ENCODE measurements at regions not wholly inside any gene's neighbourhood (a gene's known extent, or its start where the extent isn't known, plus 50 kb on each side); places are given as distances from the start of the nearest gene placed in this dataset.

DNA sequence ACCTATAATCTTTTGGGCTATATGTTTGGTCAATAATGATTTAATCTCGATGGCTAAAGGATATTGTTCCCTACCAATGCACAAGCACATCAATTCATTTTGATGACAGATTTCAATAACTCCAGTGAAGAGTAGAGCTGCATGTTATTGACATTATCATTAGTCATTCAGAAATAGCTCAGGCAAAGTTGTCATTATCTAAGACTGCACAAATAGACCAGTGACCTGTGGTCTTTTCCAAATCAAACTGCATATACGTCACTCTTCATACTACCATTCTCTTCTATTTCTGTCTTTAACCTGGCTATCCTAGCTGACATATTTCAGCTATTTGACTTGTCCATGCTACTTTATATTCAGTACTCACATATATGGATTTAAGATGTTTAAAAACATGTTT lies 1050.8 kb downstream of the C4orf33 start:
- Histone ChIP-seq H3K27me3 (replicated peaks; ENCODE audit: insufficient read depth) (no peaks in the 10 kb centered on the region), H3K4me3 (no peak overlapping the region), H3K9me3 (no peaks in the 10 kb centered on the region), H3K27ac (no peak overlapping the region), H3K36me3 (no peaks in the 10 kb centered on the region), H3K4me1 (ENCODE audit: control insufficient read depth in 1 of 2, low read depth in 2 of 2) (no peaks in the 10 kb centered on the region)
- TF ChIP-seq, protein P1, sequence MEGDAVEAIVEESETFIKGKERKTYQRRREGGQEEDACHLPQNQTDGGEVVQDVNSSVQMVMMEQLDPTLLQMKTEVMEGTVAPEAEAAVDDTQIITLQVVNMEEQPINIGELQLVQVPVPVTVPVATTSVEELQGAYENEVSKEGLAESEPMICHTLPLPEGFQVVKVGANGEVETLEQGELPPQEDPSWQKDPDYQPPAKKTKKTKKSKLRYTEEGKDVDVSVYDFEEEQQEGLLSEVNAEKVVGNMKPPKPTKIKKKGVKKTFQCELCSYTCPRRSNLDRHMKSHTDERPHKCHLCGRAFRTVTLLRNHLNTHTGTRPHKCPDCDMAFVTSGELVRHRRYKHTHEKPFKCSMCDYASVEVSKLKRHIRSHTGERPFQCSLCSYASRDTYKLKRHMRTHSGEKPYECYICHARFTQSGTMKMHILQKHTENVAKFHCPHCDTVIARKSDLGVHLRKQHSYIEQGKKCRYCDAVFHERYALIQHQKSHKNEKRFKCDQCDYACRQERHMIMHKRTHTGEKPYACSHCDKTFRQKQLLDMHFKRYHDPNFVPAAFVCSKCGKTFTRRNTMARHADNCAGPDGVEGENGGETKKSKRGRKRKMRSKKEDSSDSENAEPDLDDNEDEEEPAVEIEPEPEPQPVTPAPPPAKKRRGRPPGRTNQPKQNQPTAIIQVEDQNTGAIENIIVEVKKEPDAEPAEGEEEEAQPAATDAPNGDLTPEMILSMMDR (IDR thresholded peaks at IDR 0.05) = no peak
- ATAC-seq (ENCODE audit: insufficient number of reproducible peaks, low FRiP score, low read depth) (no peak), DNase-seq (ENCODE audit: low spot score) (no peak)

GRCh38 chr4:130147641-130148040 lies 1051.7 kb downstream of the C4orf33 start:
- TF ChIP-seq, protein P1 (IDR thresholded peaks at IDR 0.05) = no peak
- no peaks in the 10 kb centered on the region for H3K4me1 ChIP-seq (ENCODE audit: control insufficient read depth in 1 of 2, low read depth in 2 of 2)
- H3K36me3 ChIP-seq = no peaks in the 10 kb centered on the region
- DNase-seq (ENCODE audit: low spot score) (no peak), ATAC-seq (ENCODE audit: insufficient number of reproducible peaks, low FRiP score, low read depth) (no peak)
- H3K27me3 ChIP-seq (replicated peaks; ENCODE audit: insufficient read depth) = no peaks in the 10 kb centered on the region
- H3K9me3 ChIP-seq = no peaks in the 10 kb centered on the region
- H3K4me3 ChIP-seq = no peak overlapping the region
- no peak overlapping the region for H3K27ac ChIP-seq

DNA sequence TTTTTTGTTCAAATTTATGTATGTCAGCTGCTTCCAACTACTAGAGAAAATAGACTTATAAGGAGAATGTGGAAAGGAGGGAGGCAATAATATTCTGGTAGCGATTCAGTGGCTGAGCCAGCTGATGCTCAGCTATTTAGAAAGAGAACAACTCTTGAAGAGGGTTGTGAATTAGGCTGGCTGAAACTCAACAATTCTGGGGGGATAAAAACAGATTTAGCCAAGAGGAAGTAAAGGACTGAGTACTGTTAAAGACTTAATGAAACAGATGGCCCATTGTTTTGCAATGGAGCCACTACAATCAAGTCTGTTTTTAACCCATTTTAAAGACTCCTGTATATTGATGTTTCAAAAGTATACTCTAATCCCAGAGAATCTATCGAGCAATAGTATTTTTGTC lies 1058.9 kb downstream of the C4orf33 start:
- Histone ChIP-seq H3K27ac (no peak overlapping the region), H3K9me3 (no peaks in the 10 kb centered on the region), H3K36me3 (no peaks in the 10 kb centered on the region), H3K4me1 (ENCODE audit: control insufficient read depth in 1 of 2, low read depth in 2 of 2) (no peaks in the 10 kb centered on the region), H3K27me3 (replicated peaks; ENCODE audit: insufficient read depth) (no peaks in the 10 kb centered on the region), H3K4me3 (no peak overlapping the region)
- DNase-seq (ENCODE audit: low spot score) (no peak), ATAC-seq (ENCODE audit: insufficient number of reproducible peaks, low FRiP score, low read depth) (no peak)
- TF ChIP-seq, protein P1 (IDR thresholded peaks at IDR 0.05) = no peak

DNA sequence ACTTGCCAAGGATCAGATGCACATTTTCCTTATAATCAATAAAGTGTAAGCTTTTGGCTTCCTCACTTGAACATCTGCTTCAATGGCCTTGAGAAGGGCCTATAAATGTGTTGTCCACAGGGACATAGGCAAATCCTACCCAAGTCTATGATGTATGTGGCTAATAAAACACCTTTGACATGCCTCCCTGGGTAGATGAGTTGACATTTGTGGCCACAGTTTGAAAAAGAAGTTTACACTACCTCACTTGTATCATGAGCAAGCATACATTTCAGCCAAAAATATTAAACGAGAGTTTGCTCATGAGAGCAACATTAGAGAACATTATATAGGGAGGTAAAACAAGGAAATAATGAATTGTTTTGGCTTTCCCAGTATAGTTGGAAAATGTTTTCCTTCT lies 1067.7 kb downstream of the C4orf33 start:
- Histone ChIP-seq H3K9me3 (no peaks in the 10 kb centered on the region), H3K27ac (no peak overlapping the region), H3K36me3 (no peaks in the 10 kb centered on the region), H3K27me3 (replicated peaks; ENCODE audit: insufficient read depth) (no peaks in the 10 kb centered on the region), H3K4me3 (no peak overlapping the region), H3K4me1 (ENCODE audit: control insufficient read depth in 1 of 2, low read depth in 2 of 2) (no peaks in the 10 kb centered on the region)
- ATAC-seq (ENCODE audit: insufficient number of reproducible peaks, low FRiP score, low read depth) (no peak), DNase-seq (ENCODE audit: low spot score) (no peak)
- TF ChIP-seq, protein P1 (IDR thresholded peaks at IDR 0.05) = no peak

GRCh38 chr4:130165381-130165780 lies 1069.4 kb downstream of the C4orf33 start:
- Histone ChIP-seq H3K27ac (no peak overlapping the region), H3K9me3 (no peaks in the 10 kb centered on the region), H3K27me3 (replicated peaks; ENCODE audit: insufficient read depth) (no peaks in the 10 kb centered on the region), H3K36me3 (no peaks in the 10 kb centered on the region), H3K4me3 (no peak overlapping the region), H3K4me1 (ENCODE audit: control insufficient read depth in 1 of 2, low read depth in 2 of 2) (no peaks in the 10 kb centered on the region)
- TF ChIP-seq, protein P1 (IDR thresholded peaks at IDR 0.05) = no peak
- ATAC-seq (ENCODE audit: insufficient number of reproducible peaks, low FRiP score, low read depth) (no peak), DNase-seq (ENCODE audit: low spot score) (no peak)

Measured in thoracic aorta (tissue), 2 donors.